Transverse colon (tissue), 4 donors: ENCODE measurements at regions not wholly inside any gene's neighbourhood (a gene's known extent, or its start where the extent isn't known, plus 50 kb on each side); places are given as distances from the start of the nearest gene placed in this dataset.

Experiments used
- CTCF ChIP-seq, 5 experiments: fragments of 200-600 bp in 3 of 5; fragments of 450-650 bp in 2 of 5; sonication (generic) in 3 of 5; IDR thresholded peaks; 1 replicate in 2 of 5; 2 replicates in 3 of 5; pipeline ENCODE4 v1.5.1; 2016 to 2017; ENCODE audit warnings: antibody characterized with exemption in 5 of 5, inconsistent platforms in 3 of 5, mild to moderate bottlenecking in 2 of 5, moderate library complexity in 1 of 5
- POLR2A ChIP-seq: fragments of 450-650 bp; IDR thresholded peaks from one replicate; pipeline ENCODE4 v1.6.1; 2016; ENCODE audit warnings: antibody characterized with exemption, mild to moderate bottlenecking, moderate library complexity
- POLR2AphosphoS5 ChIP-seq, 3 donors: sonication (generic); formaldehyde crosslinking; IDR thresholded peaks; one replicate each; pipeline ENCODE4 v1.6.1; 2016; ENCODE audit warnings: antibody characterized with exemption in 3 of 3

DNA sequence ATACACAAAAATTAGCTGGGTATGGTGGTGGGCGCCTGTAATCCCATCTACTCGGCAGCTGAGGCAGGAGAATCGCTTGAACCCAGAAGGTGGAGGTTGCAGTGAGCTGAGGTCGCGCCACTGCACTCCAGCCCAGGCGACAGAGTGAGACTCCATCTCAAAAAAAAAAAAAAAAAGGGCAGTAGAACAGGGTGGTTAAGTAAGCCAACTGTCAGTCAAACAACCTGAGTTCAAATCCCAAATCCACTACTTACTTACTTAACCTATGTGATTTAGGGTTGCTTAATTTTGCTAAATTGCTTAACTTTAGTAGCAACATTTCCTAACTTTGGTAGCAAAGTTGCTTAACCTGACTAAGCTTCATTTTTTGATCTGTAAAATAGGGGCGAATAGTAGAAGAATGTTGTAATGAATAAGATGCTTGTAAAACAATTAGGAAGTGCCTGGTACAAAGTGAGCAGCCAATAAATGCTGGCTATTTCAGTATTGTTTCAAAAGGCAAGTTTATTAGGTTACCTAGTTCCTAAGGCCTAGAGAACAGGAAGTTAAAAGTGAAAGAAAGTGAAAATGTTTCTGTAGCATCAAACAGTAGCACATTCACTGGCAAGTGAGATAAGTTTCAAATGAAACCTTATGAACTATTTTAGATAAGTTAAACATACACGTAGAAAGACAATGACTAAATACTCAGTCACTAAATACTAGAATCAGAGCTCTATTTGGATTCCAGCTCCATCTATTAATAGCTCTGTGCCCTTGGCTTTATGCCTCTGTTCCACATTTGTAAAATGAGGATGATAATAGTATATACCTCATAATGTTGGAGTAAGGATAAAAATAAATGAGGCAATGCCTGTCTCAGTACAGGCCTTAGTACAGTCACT, 64.3 kb downstream of the HOXA1 start:
- TF ChIP-seq CTCF (IDR thresholded peaks at IDR 0.05) (no peak), POLR2AphosphoS5 (IDR thresholded peaks at IDR 0.05) (no peak), POLR2A (no peak)
